ENCODE measurements at regions not wholly inside any gene's neighbourhood (a gene's known extent, or its start where the extent isn't known, plus 50 kb on each side); places are given as distances from the start of the nearest gene placed in this dataset.

DNA sequence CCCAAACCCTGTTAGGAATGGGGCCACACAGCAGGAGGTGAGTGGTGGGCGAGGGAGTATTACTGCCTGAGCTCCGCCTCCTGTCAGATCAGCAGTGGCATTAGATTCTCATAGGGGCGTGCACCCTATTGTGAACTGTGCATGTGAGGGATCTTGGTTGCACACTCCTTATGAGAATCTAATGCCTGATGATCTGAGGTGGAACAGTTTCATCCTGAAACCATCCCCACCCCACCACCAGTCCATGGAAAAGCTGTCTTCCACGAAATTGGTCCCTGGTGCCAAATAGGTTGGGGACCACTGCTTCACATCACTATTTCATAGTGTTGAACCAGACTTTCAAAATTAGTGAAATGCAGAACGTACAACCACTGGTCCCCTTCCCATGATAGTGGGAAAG lies 57.9 kb upstream of the BICD1 start:
- H3K4me3 Mint-ChIP-seq (ENCODE audit: unreplicated experiment), result no peak overlapping the region
- DNase-seq, result no peak
- H3K4me1 Mint-ChIP-seq (ENCODE audit: low read depth, unreplicated experiment), result no peaks in the 10 kb centered on the region
- H3K9me3 Mint-ChIP-seq (ENCODE audit: unreplicated experiment), result peaks cover 7% of the 10 kb centered on the region
- H3K27ac Mint-ChIP-seq (ENCODE audit: unreplicated experiment), result no peak overlapping the region
- H3K36me3 Mint-ChIP-seq (ENCODE audit: unreplicated experiment), result peaks cover 14% of the 10 kb centered on the region
- H3K27me3 Mint-ChIP-seq (ENCODE audit: unreplicated experiment), result peaks cover 5% of the 10 kb centered on the region
- TF ChIP-seq CTCF (IDR thresholded peaks at IDR 0.05; ENCODE audit: partially characterized antibody, unreplicated experiment), result no peak

GRCh38 chr12:32049956-32050355 lies 56.7 kb upstream of the BICD1 start:
- Mint-ChIP-seq H3K9me3 (ENCODE audit: unreplicated experiment) (peaks cover 6% of the 10 kb centered on the region), H3K27me3 (ENCODE audit: unreplicated experiment) (peaks cover 2% of the 10 kb centered on the region), H3K36me3 (ENCODE audit: unreplicated experiment) (peaks cover 12% of the 10 kb centered on the region), H3K4me3 (ENCODE audit: unreplicated experiment) (no peak overlapping the region), H3K4me1 (ENCODE audit: low read depth, unreplicated experiment) (no peaks in the 10 kb centered on the region), H3K27ac (ENCODE audit: unreplicated experiment) (no peak overlapping the region)
- TF ChIP-seq CTCF (IDR thresholded peaks at IDR 0.05; ENCODE audit: partially characterized antibody, unreplicated experiment), result no peak
- DNase-seq, result no peak

DNA sequence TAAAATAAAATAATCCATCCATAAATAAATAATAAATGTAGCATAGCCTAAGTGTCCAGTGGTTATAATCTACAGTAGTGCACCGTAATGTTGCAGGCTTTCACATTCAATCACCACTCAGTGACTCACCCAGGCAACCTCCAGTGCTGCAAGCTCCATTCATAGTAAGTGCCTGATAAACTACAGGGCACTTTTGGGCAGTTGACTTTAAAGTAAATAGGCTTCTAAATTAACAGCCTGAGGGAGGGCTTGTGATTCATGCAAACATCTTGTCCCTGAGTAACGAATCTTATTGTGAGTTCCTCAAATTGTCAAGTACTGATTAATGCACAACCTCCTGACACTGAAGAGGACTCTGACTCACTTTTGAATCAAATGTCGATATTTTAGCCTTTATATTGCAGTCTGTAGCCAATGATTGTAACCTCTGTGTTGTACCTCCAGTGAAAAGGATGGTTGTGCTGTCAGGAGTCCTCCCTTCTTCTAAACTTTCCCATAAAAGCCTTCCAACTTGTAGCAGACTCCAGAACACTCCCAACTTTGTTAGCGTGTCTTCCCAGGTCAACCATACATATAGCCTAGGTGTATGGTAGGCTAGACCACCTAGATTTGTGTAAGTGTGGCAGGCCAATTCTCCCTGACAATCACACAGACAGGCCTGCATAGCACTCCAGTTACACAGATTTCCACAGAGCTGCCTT lies 55.0 kb upstream of the BICD1 start:
- no peak for DNase-seq
- H3K36me3 Mint-ChIP-seq (ENCODE audit: unreplicated experiment), result peaks cover 8% of the 10 kb centered on the region
- H3K4me3 Mint-ChIP-seq (ENCODE audit: unreplicated experiment), result no peak overlapping the region
- no peaks in the 10 kb centered on the region for H3K27me3 Mint-ChIP-seq (ENCODE audit: unreplicated experiment)
- H3K4me1 Mint-ChIP-seq (ENCODE audit: low read depth, unreplicated experiment), result no peaks in the 10 kb centered on the region
- peaks cover 6% of the 10 kb centered on the region for H3K9me3 Mint-ChIP-seq (ENCODE audit: unreplicated experiment)
- no peak overlapping the region for H3K27ac Mint-ChIP-seq (ENCODE audit: unreplicated experiment)
- TF ChIP-seq CTCF (IDR thresholded peaks at IDR 0.05; ENCODE audit: partially characterized antibody, unreplicated experiment), result no peak

- no peak for DNase-seq
- H3K36me3 Mint-ChIP-seq (ENCODE audit: unreplicated experiment), result peaks cover 8% of the 10 kb centered on the region
- H3K9me3 Mint-ChIP-seq (ENCODE audit: unreplicated experiment), result peaks cover 6% of the 10 kb centered on the region
- no peak overlapping the region for H3K4me3 Mint-ChIP-seq (ENCODE audit: unreplicated experiment)
- no peak overlapping the region for H3K27ac Mint-ChIP-seq (ENCODE audit: unreplicated experiment)
- no peaks in the 10 kb centered on the region for H3K27me3 Mint-ChIP-seq (ENCODE audit: unreplicated experiment)
- H3K4me1 Mint-ChIP-seq (ENCODE audit: low read depth, unreplicated experiment), result no peaks in the 10 kb centered on the region
- TF ChIP-seq CTCF (IDR thresholded peaks at IDR 0.05; ENCODE audit: partially characterized antibody, unreplicated experiment), result no peak
These were observed 54.4 kb upstream of the BICD1 start for GRCh38 chr12:32052212-32052713.

GRCh38 chr12:32053881-32054624 lies 52.6 kb upstream of the BICD1 start:
- no peak for TF ChIP-seq CTCF (IDR thresholded peaks at IDR 0.05; ENCODE audit: partially characterized antibody, unreplicated experiment)
- Mint-ChIP-seq H3K9me3 (ENCODE audit: unreplicated experiment) (peaks cover 6% of the 10 kb centered on the region), H3K4me1 (ENCODE audit: low read depth, unreplicated experiment) (no peaks in the 10 kb centered on the region), H3K27ac (ENCODE audit: unreplicated experiment) (no peak overlapping the region), H3K4me3 (ENCODE audit: unreplicated experiment) (no peak overlapping the region), H3K27me3 (ENCODE audit: unreplicated experiment) (no peaks in the 10 kb centered on the region), H3K36me3 (ENCODE audit: unreplicated experiment) (peaks cover 8% of the 10 kb centered on the region)
- no peak for DNase-seq

Measured in glutamatergic neuron (in vitro differentiated cells).